Inferior parietal cortex (tissue), 1 donor: ENCODE measurements at regions not wholly inside any gene's neighbourhood (a gene's known extent, or its start where the extent isn't known, plus 50 kb on each side); places are given as distances from the start of the nearest gene placed in this dataset.
"Not testable (repeated sequence)": the region's sequence is repeated elsewhere in the genome, so short reads cannot be mapped to it uniquely, and the experiment has no call there.

Experiments used
- DNase-seq: peaks from one replicate; pipeline ENCODE4 v3.0.0-alpha.2; 2016; ENCODE audit errors: extremely low spot score

DNA sequence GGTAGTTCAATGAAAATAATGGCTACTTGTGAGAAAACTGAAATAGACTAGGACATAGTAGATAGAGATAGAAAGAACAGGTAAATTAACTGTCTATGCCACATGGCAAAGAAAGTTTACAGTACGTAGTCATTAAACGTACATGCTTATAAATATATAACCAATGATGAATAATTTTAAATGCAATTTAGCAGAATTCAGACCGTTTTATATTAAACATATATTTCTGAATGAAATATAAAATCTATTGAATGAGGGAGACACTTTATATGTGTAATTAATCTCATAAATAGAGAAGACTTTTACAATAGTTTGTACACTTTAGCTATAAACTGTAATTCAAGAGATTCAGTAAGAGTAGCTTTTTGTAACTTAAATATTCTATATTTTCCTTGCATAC, 124.4 kb upstream of the VPREB1 start:
- DNase-seq: no peak

DNA sequence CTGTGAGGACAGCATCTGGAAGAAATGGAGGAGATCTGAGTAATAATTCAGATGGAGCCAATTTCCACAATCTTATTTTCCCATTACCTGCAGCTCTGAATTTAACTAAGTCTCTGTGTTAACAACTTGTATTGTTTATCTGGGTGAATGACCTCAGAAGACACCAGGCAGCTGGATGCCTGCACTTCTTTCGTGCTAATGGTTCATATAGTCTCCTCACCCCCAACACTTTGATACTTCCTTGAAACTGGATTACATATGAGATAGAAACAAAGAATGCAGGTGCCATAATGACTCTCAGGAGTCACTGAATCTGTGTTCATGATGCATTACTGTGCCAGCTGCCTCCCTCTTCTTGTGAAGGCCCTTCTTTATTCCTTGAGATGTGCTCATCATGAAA, 125.6 kb upstream of the VPREB1 start:
- no peak for DNase-seq

DNA sequence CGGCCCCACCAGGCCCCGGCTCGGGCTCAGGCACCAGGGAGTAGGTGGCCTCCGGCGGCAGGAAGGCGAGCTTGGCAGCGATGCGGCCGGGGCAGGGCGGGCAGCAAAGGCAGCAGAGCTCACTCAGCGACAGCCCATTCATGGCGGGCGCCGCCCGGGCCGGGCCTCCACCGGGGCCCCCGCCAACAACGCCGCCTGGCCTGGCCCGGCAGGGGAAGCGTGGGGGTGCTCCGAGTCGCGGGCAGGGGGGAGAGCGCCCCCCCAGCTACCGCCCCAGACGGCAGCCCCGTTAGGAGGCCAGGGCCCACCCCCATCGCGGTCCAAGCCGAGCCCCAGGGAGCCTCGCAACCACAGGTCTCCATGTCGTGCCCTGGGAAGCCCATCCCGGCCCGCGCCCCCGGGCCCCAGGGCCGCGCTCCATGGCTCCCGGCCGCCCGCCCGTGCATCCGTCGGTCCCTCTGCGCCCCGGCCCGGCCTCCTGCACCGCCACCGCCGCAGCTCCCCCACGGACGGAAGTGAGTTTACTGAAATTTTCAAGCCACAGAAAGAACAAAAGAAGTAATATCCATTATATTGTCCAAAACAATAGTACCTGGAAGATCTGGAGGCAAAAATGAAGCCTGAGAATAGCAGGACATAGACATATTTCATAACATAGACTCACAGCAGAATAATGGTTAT, 126.6 kb upstream of the VPREB1 start:
- DNase-seq: not testable (repeated sequence)

DNA sequence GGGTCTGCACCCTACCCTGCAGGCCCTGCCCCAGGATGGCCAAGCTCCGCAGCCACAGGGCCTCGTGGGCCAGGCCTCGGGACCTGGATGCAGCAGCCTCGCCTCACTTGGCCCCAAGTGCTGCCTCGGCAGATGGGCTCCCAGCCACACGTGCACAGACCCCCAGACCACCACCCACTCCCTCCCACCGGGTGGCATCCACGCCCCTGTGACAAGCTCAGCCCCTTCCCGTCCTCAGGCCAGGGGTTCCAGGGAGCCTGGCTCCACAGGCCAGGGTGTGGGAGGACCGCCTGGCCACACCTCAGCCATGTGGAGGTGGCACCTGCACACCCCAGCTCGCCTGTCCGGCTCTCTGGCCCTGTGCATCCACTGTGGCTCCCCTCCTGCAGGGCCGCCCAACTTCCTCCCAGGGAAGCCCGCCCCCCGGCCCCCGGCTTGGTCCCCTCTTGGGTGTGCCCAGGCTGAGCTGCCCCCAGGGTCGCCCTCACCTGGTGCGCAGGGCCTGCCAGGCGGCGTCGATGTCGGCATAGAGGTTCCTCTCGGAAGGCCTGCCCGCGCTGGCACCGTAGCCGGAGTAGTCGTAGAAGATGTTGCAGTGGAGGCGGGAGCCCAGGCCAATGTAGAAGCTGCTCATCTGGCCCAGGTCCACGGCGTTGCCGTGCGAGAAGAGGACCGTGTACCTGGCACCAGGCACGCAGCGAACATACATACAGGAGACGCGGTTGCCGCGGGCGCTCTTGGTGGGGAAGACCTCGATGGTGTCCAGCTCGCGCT, 127.4 kb upstream of the VPREB1 start:
- not testable (repeated sequence) for DNase-seq

DNA sequence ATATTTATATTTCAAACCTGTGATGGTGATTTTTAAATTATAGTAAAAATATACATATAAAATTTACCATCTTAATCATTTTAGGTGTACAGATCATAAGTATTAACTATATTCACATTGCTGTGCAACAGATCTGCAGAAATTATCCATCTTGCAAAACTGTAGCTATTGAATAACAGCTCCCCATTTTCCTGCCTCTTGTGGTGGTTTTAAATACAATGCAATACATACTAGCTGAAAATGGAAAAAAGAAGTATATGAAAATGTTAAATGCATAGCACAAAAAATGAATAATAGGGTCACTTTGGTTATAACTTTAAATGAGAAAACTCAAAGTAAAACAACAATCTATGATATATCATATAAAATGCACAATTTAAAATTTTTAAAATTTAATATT, 130.9 kb upstream of the VPREB1 start:
- no peak for DNase-seq

DNA sequence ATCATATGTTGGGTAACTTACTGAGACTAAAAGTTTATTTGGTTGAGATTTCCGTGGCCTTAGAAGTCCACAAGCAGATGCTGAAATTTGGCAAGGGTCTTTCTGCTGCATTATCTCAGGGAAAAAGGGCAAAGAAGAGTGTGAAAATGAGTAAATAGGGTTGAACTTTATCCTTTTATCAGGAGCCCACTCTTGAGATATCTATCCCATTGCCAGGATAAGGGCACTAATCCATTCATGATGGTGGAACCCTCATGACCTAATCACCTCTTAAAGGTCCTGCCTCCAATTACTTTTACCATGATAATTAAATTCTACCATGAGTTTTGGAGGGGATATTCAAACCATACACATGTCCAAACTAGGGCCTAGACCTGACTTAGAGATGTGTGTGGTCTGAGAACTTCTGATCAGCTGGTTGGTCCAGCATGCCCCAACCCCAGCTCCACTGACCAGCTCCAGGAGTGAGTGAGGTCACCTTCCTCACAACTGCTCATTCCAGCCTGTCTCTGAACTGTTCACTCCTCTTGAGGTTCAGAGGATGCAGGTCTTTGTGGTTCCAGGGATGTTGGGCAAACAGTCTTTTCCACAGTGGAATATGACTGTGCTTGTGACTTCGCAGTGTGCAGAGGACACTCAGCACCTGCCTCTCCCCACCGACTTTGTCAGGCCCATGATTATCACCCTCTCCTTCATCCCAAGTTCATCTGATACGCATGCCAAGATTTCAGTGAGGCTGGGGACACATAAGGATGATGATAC, 130.1 kb upstream of the TOP3B start:
- no peak for DNase-seq

DNA sequence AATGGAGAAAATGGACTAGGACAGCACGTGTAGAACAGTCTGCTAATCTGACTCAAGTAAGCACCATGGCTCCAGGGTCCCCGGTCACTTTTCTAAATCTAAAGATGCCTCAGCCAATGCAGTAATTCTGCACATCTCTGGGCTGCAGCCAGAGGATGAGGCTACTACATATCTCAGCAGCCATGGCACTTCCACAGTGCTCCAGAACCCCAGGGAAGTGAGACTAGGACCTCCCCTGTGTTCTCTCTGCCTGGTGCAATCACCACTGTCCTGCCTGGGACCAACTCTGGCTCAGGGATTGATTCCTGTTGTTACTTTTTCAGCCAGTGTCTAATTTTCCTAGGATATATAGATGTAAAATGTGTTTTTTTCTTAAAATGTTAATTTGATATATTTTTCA, 129.4 kb upstream of the TOP3B start:
- no peak for DNase-seq

DNA sequence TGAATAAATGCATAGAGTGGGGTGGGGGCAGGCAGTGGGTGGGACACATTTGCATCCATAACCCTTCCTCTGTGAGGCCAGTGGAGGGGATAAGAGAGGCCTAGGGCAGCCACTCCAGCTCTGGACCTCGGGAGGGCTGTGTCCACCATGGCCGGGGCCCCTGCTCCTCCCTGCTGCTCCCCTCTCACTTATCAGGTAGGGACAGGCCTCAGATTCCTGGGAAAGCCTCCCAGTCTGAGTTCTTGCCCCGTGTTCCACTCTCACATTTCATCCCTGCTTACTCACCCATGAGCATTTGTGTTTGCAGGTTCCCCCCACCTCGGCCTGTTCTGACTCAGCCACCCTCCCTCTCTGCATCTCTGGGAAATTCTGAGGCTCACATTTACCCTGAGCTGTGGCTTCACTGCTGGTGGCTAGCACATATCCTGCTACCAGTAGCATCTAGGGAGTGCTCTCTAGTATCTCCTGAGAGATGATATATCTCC, 128.7 kb upstream of the TOP3B start:
- DNase-seq: peak; percentile 38

DNA sequence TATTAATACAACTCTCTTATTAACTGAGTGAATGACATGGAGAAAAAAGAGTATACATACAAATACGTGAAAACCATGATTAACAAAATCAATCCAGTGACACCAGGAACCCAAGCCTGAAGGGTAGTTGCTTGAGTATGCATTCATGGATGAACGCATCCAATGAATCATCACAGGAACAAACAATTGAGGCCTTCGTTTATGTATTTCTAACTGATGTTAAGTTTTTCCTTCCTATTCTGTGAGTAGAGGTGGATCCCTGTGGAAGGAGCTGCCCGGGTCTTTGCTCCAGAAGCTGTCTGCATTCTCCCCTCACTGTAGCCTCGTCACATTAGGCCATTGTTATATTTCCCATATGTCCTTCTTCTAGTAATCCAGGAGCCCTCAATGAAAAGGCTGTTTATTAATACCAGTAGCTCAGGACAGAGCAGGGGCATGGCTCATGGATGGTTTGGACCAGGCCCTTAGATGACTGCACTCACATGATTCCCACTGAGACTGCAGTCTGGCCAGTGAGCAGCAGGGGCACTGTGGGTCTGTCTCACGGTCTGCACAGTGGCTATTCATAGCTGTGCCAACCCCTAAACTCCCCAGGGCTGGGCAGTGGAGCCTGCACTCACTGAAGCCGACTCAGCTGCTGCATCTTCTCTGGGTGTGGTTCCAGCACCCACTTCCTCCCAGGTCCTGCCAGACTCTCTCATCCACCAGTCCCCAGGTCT, 128.1 kb upstream of the TOP3B start:
- DNase-seq: peak; percentile 75

DNA sequence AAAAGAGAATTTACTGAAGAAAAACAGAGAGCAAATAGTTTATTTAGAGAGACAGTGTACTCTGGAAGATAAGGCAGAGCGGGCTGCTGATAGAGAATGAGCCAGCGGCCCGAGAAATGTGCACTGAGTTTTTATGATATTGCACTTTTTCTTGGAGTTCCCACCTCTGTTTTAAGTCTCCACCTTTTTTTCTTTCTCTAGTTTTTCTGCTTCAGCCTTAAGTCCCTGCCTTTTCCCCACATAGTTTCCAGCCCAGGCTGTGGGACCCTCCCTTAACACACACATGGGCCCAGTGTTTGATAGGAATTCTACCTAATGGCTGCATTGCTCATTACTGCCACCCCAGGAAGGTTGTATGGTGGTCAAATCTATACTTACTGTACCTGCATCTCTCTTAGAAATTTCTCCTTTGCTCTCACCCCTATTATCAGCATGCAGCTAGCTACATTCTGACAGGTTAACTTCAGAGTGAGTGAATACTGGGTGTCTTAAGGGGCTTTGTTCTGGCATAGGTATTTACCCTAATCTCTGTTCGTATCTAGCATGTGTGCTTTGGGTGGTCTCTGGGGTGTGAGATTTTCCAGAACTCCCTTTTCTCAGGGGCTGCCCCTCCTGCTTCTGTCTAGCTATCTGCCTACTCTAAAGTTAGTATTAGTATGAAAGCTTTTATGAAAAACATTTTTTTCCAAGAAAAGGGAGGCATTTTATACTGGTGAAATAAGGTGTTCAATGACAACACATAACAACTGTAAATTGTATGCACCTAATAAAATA, 127.3 kb upstream of the TOP3B start:
- DNase-seq: no peak

DNA sequence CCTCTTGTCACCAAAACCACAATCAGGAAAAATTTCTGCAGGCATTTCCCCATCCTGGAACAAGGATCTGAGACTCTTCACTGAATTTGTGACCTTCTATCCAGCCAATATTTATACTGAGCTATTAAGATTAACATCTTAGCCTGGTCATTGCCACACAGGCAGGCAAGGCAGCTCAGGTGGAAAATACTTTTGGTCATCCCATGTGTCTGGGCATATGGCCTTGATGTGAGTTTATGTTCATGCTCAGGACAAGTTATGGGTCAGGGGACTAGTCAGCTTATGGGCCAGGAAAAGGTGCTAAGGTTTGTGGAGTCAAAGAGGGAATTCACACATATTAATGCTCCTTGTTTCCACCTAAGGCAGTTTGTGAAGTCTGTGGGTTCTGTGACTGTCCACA, 124.3 kb upstream of the TOP3B start:
- DNase-seq: no peak

DNA sequence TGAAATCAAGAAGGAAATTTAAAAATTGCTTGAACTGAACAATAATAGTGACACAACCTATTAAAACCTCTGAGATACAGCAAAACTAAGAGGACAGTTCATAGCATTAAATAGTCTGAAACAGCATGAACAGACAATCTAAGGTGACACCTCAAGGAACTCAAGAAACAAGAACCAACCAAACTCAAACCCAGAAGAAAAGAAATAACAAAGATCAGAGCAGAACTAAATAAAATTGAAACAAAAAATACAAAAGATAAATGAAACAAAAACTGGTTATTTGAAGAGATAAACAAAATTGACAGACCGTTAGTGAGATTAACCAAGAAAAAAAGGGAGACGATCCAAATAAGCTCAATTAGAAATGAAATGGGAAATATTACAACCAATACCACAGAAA, 122.8 kb upstream of the TOP3B start:
- DNase-seq: no peak

DNA sequence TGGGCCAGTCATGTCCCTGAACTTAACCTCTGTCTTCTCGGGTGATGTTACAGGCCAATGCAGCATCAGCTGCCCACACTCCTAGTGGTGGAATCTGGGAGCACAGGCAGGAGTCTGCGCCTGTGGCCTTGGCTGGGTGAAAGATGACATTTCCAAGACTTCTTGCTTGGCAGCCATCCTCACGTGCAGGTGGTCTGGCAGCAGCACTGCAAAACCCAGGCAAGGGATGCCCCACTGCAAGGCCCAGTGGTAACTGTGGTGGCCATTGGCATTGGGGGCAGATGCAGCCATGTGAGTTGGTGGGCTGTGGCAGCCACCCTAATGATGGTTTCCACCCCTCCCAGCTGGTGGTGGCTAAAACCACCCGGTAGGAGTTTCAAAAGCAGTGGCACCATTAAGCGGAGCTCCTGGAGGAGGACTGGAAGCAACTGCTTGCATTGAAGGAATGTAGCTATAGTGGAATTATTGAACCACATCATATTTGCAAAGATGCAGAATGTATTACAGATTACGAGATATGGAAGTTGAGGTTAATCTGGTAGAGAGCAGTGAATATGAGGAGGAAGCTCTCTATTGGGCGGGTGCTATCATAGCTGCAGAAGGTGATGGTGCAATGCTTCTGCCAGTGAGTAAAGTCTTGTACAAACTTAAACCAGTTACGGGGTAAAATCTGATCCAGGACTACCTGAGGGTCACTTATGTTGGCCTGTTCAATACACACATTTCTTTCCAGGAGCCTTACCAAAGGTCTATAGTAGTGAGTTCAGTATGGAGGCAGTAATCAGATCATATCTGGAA, 120.7 kb upstream of the TOP3B start:
- DNase-seq: no peak

DNA sequence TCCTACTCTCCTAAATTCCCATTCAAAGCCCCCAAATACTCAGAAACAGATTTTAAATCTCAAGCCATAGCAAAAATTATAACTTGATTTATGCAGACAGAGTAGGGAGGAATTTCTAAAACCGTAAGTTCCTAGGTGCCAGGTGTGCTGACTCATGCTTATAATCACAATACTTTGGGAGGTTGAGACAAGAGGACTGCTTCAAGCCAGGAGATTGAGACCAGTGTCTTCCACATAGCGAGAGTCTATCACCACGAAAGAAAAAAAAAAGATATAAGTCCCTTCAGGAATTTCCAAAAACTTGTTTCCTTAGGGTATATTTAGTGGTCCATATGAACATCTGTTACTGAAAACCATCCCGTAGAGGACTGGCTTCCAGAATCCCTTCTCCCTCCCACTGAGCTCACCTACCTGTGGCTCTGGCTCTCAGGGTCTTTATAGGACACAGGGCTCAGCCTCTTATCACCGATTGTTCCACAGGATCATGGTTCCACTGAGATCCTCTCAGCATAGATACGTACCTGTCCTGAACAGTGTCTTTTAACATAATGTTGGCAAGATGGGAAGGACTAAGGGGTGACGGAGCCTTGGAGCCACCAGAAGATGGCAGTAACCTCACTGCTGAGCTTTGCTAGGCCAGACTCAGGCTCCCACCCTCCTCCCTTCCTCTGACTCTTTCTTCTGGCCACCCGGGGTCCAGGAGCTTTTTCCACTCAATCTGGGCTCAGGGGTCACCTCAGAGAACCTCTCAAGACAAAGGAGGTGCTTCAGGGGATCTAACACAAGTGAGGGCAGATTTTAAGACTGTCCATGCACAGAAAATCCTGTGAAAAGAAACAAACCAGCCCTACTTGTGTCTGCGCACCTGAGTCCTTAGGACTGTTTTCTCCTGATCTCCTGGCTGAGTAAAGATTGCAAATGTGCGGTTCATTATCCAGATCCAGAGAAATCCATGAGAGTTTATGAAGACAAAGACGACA, 117.5 kb upstream of the TOP3B start:
- no peak for DNase-seq

DNA sequence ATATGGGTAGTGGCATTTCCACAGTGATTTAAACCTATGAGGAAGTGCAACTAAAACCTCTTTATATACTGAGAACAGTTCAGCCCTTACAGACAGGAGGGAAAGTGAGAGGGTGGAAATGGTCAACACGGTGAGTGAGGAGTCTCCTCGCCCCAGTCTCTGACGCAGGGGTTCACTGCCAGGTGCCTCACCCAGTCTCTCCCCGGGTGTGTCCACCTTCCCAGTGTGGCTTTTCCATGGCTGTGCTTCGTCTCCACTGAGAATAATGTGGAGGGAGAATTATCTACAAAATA, 116.6 kb upstream of the TOP3B start:
- no peak for DNase-seq

DNA sequence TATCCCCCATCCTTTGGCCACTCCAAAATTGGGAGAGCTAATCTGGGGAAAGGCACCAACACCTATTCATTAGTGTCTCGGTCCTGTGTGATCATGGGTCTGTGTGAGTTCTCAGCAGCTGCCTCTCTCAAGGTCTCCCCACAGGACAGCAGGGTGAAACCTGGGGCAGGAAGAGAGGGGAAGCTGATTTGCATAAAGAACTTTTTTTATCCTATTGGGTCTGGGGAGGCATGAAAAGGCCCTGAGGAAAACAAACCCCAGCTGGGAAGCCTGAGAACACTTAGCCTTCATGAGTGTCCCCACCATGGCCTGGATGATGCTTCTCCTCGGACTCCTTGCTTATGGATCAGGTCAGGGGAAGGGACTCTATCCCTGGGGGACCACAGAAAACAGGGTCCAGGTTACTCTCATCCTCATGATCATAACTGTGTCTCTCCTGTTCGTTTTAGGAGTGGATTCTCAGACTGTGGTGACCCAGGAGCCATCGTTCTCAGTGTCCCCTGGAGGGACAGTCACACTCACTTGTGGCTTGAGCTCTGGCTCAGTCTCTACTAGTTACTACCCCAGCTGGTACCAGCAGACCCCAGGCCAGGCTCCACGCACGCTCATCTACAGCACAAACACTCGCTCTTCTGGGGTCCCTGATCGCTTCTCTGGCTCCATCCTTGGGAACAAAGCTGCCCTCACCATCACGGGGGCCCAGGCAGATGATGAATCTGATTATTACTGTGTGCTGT, 116.0 kb upstream of the TOP3B start:
- DNase-seq: no peak

DNA sequence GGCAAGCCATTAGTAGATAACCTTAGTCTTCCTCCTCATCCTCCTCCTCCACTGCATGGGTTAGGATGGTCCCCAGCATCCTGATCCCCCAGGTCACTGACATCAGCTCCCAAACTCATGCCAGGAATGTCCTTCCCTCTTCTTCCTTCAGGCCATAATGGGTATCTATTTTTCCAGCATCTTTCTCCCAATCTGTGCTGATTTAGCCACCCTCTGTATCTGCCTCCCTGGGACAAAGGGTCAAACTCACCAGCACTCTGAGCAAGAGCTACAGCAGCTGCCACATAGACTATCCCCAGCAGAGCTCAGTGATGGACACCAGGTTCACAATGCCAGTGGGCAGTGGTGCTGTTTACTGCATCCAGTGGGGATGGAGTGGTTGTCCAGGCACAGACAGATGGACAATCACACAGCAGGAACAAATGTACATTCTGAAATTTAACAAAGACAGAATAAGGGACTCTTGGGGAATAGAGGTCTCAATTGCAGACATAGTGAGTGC, 115.2 kb upstream of the TOP3B start:
- no peak for DNase-seq

DNA sequence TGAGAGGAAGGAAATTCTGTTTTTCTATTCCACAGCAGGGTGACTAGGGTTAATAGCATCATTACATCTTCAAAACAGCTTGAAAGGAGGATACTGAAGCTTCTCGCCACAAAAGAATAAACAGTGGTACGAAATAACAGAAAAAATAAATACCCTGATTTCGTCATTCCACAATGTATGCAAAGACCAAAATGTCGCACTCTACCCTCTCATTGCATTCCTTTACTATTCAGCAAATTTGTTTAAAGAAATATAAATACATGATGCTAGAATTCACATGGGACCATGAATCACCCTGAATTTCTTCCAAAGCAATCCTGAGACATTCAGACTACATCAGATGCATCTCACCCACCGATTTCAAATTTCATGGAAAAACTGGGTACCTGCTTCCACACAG, 112.3 kb upstream of the TOP3B start:
- no peak for DNase-seq
